ENCODE measurements at regions not wholly inside any gene's neighbourhood (a gene's known extent, or its start where the extent isn't known, plus 50 kb on each side); places are given as distances from the start of the nearest gene placed in this dataset.

DNA sequence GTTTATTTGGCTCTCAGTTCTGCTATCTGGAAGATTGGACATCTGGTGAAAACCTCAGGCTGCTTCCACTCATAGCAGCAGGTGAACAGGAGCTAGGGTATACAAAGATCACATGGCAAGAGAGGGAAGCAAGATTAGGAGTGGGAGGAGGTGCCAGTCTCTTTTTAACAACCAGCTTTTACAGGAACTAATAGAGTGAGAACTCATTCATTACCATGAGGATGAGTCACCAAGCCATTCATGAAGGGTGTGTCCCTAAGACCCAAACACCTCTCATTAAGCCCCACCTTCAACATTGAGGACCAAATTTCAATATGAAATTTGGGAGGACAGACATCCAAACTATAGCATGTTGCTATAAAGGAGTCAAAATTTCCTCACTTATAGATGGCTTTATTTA, 85.4 kb upstream of the HCRTR2 start:
- TF ChIP-seq, protein P1, sequence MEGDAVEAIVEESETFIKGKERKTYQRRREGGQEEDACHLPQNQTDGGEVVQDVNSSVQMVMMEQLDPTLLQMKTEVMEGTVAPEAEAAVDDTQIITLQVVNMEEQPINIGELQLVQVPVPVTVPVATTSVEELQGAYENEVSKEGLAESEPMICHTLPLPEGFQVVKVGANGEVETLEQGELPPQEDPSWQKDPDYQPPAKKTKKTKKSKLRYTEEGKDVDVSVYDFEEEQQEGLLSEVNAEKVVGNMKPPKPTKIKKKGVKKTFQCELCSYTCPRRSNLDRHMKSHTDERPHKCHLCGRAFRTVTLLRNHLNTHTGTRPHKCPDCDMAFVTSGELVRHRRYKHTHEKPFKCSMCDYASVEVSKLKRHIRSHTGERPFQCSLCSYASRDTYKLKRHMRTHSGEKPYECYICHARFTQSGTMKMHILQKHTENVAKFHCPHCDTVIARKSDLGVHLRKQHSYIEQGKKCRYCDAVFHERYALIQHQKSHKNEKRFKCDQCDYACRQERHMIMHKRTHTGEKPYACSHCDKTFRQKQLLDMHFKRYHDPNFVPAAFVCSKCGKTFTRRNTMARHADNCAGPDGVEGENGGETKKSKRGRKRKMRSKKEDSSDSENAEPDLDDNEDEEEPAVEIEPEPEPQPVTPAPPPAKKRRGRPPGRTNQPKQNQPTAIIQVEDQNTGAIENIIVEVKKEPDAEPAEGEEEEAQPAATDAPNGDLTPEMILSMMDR (IDR thresholded peaks at IDR 0.05; ENCODE audit: insufficient read depth, low read length, poor library complexity, severe bottlenecking) = no peak
- TF ChIP-seq EZH2phosphoT487 (conservative IDR thresholded peaks at IDR 0.05; ENCODE audit: low read length) = no peak
